Upper lobe of right lung (tissue), 1 donor: ENCODE measurements at regions not wholly inside any gene's neighbourhood (a gene's known extent, or its start where the extent isn't known, plus 50 kb on each side); places are given as distances from the start of the nearest gene placed in this dataset.

Source experiments
- ATAC-seq: fragments of 200-7000 bp; cut with Tn5 transposase; one replicate; pipeline ENCODE4 v1.9.1; 2020; ENCODE audit warnings: mild to moderate bottlenecking, moderate library complexity
- DNase-seq: peaks from one replicate; pipeline ENCODE4 v3.0.0-alpha.2; 2020
- H3K27ac ChIP-seq: fragments of 200-600 bp; one replicate; pipeline ENCODE4 v1.8.0; 2022
- H3K27me3 ChIP-seq: fragments of 200-600 bp; one replicate; pipeline ENCODE4 v1.8.0; 2022; ENCODE audit warnings: mild to moderate bottlenecking
- H3K36me3 ChIP-seq: fragments of 200-600 bp; one replicate; pipeline ENCODE4 v1.8.0; 2022
- H3K4me1 ChIP-seq: fragments of 200-600 bp; one replicate; pipeline ENCODE4 v1.8.0; 2022
- H3K4me3 ChIP-seq: fragments of 200-600 bp; one replicate; pipeline ENCODE4 v1.8.0; 2022; ENCODE audit warnings: mild to moderate bottlenecking
- H3K9me3 ChIP-seq: fragments of 200-600 bp; one replicate; pipeline ENCODE4 v1.8.0; 2022
- intact Hi-C: fragments of 100-400 bp; cut with DNase I; formaldehyde crosslinking; loops from one replicate; pipeline ENCODE4 v1.11.0; 2022
- TF ChIP-seq, protein P1 (sequence below): fragments of 200-600 bp; IDR thresholded peaks from one replicate; pipeline ENCODE4 v1.8.0; 2022; ENCODE audit warnings: antibody characterized with exemption
- donor health status: DM: no; HTN: yes; CAD: no; lungs with severe emphysema.

DNA sequence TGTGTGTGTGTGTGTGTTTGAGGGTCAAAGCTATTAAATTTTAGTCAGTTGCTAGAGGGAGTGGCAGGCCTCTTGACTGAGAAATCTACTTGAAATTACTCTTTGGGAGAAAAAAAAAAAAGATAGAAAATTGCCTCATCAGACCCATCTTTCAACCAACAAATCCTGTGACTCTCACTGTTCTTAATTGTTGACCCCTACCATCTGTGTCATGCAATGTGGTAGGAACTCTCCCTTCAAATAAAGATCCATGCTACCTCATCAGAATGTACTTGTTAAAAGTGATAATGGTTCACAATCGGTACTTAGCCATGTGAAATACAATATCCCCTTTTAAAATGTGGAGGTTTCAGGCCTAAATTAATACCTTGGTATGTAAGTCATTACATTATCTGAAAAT, 670.8 kb upstream of the FANCL start:
- ATAC-seq = no peak
- H3K9me3 ChIP-seq = no peaks in the 10 kb centered on the region

DNA sequence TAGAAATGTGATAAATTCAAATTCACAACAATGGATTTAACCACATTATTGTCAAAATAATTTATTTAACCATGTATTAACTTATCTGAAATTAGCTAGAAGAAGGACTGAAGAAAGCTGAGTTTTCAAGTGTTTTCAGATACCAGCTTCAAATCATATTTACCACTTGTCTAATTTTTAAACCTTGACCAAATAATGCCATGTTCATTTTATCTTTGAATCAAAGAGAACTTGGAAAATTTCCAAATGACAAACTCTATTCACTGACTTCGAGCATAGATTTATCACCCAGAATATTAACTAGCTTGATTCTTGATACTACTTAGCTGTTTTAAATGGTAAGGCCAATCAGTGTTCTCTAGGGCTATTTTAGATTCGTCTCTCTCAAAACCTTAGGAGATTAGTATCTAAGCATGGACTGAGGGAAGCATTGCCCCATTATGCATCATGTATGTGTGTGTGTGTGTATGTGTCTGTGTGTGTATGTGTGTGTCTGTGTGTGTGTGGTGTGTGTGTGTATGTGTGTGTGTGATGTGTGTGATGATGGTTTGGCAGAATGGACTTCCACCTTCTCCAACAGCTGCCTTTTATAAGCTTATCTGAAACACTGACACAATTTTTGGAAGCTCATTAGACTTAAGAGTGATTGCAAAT, 667.5 kb upstream of the FANCL start:
- DNase-seq (no peak), ATAC-seq (no peak)
- TF ChIP-seq, protein P1, sequence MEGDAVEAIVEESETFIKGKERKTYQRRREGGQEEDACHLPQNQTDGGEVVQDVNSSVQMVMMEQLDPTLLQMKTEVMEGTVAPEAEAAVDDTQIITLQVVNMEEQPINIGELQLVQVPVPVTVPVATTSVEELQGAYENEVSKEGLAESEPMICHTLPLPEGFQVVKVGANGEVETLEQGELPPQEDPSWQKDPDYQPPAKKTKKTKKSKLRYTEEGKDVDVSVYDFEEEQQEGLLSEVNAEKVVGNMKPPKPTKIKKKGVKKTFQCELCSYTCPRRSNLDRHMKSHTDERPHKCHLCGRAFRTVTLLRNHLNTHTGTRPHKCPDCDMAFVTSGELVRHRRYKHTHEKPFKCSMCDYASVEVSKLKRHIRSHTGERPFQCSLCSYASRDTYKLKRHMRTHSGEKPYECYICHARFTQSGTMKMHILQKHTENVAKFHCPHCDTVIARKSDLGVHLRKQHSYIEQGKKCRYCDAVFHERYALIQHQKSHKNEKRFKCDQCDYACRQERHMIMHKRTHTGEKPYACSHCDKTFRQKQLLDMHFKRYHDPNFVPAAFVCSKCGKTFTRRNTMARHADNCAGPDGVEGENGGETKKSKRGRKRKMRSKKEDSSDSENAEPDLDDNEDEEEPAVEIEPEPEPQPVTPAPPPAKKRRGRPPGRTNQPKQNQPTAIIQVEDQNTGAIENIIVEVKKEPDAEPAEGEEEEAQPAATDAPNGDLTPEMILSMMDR = no peak
- no peaks in the 10 kb centered on the region for H3K4me1 ChIP-seq
- no peaks in the 10 kb centered on the region for H3K36me3 ChIP-seq
- H3K27ac ChIP-seq = no peak overlapping the region
- H3K4me3 ChIP-seq = no peak overlapping the region
- no peaks in the 10 kb centered on the region for H3K27me3 ChIP-seq
- H3K9me3 ChIP-seq = no peaks in the 10 kb centered on the region
- intact Hi-C loops = no loop called here

More for the DNA sequence above, 670.8 kb upstream of the FANCL start:
- intact Hi-C loops = no loop called here
- TF ChIP-seq, protein P1 = no peak
- no peaks in the 10 kb centered on the region for H3K36me3 ChIP-seq
- no peaks in the 10 kb centered on the region for H3K27me3 ChIP-seq
- no peaks in the 10 kb centered on the region for H3K4me1 ChIP-seq
- no peak overlapping the region for H3K27ac ChIP-seq
- H3K4me3 ChIP-seq = no peak overlapping the region
- DNase-seq = no peak

DNA sequence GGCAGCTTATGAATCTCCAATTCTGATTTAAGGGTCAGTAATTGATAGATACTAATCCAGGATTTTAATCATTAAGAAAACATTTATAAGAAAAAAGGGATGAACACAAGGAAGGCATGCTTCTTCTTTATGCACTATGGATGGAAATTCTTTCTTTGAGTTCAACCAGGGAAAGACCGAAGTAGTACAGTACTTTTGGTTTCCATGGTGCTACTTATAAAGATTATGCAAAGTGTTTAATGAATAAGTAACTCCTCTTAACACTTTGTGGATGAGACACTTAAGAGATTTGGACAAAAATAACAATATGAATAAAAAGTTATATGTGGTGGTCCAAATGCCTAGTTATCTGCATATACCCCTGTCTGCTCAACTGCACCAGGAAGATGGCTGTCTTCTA, 666.5 kb upstream of the FANCL start:
- H3K27ac ChIP-seq = no peak overlapping the region
- DNase-seq = no peak
- H3K36me3 ChIP-seq = no peaks in the 10 kb centered on the region
- no peaks in the 10 kb centered on the region for H3K27me3 ChIP-seq
- H3K9me3 ChIP-seq = no peaks in the 10 kb centered on the region
- TF ChIP-seq, protein P1 = no peak
- H3K4me1 ChIP-seq = no peaks in the 10 kb centered on the region
- no peak for ATAC-seq
- intact Hi-C loops = no loop called here
- no peak overlapping the region for H3K4me3 ChIP-seq

DNA sequence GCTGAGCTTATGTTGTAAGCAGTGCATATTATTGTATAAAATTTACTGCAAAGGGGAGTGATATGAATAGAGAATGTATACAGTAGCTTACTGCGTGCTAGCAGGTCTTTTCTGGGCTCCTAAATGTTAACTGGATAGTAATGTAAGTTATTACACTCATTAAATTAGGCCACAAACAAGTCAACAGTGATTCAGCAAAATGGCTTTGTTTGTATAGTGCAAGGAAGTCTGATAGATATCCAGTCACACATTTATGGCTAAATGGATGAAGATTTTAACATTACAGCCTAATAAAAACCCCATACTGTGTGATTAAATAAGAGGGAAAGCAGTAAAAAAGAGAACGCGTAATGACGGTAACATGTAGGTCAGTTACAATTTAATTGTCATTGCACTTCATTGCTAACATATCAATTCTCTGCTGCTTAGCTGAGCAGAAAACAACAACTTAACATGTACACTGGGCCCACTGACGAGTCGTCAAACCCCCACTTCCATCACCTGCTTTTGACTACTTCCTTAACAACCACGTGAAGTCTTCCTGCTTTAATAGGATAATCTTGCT, 665.0 kb upstream of the FANCL start:
- intact Hi-C loops = no loop called here

DNA sequence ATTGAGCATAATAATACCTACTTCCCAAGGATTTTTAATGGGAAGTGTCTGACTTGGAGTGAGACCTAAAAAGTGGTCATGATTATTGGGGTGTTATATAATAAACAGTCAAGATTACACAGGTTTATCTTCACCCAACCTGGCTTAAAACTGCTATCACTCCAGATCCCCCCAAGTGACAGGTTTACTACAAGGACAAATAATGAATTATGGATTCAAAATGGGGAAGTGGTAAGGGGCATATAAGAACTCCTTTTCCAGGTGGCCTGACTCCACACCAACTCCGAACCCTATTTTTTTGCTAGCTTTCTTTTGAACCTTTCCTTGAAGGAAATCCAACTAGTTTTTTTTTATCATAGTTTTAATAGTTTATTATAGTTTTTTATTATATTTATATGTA, 663.0 kb upstream of the FANCL start:
- intact Hi-C loops = no loop called here
- no peak for ATAC-seq

More for the DNA sequence above, 665.0 kb upstream of the FANCL start:
- no peak overlapping the region for H3K4me3 ChIP-seq
- H3K36me3 ChIP-seq = no peaks in the 10 kb centered on the region
- H3K27me3 ChIP-seq = no peaks in the 10 kb centered on the region
- no peaks in the 10 kb centered on the region for H3K4me1 ChIP-seq
- ATAC-seq (no peak), DNase-seq (no peak)
- no peak overlapping the region for H3K27ac ChIP-seq
- no peaks in the 10 kb centered on the region for H3K9me3 ChIP-seq
- TF ChIP-seq, protein P1 = no peak

More for the DNA sequence above, 663.0 kb upstream of the FANCL start:
- TF ChIP-seq, protein P1 = no peak
- Histone ChIP-seq H3K27ac (no peak overlapping the region), H3K4me1 (no peaks in the 10 kb centered on the region), H3K9me3 (no peaks in the 10 kb centered on the region), H3K27me3 (peaks cover 7% of the 10 kb centered on the region), H3K36me3 (no peaks in the 10 kb centered on the region), H3K4me3 (no peak overlapping the region)
- DNase-seq = no peak
